HK-2 (cell line): ENCODE measurements at regions not wholly inside any gene's neighbourhood (a gene's known extent, or its start where the extent isn't known, plus 50 kb on each side); places are given as distances from the start of the nearest gene placed in this dataset.

Experiments used
- DNase-seq: peaks from one replicate; pipeline ENCODE4 v3.0.0-alpha.2; 2018; ENCODE audit not compliant: unreplicated experiment

DNA sequence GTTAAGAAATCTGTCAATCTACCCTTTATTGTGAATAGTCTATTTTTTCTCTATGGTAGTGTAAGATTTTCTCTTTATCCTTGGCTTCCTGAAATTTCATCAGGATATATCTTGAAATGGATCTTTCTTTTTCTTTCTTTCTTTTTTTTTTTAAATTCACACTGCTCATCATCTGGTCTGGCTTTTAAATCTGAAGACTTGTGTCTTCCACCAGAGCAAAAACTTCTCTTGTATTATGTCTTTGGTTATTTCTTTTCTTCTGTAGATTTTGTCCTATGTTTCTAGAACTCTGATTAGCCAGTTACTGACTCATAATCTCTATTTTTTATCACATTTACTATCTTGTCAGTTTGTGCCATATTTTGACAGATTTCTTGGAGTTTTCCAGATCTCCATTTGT lies 133.8 kb upstream of the LMO4 start:
- DNase-seq = no peak

DNA sequence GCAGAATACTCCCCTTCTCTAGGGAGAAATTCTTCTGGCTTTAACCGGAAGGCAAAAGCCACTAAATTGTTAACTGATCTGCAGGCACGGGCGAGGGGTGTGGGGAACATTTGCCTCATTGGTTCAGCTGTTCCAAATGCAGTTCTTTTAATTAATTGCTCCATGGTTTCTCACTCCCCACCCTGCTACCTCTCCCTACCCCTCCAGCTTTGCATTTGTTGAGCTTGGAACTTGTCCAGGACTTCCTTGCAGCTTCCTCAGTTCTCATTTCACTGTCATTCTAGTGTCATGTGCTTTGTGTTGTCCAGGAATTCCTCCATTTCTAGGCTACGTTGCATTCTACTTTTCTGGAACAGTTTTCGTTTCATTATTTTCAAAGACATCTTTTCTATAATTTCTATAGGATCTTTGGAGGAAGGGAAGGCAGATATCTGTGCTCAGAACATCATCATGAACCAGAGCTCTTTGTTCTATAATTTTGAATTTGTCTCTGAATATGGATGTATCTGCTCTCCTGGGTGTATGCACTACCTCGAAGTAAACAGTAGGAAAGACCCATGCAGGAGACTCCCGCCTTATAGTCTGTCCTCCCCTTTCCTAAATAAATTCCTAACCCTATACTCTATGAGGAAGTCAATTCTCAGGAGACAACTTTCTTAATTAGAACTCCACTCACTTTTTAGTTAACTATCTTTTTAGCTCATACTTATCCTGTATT lies 132.4 kb upstream of the LMO4 start:
- no peak for DNase-seq

- no peak for DNase-seq
Observed at GRCh38 chr1:87197156-87197555, 131.5 kb upstream of the LMO4 start.

GRCh38 chr1:87197641-87198040 lies 131.0 kb upstream of the LMO4 start:
- no peak for DNase-seq

DNA sequence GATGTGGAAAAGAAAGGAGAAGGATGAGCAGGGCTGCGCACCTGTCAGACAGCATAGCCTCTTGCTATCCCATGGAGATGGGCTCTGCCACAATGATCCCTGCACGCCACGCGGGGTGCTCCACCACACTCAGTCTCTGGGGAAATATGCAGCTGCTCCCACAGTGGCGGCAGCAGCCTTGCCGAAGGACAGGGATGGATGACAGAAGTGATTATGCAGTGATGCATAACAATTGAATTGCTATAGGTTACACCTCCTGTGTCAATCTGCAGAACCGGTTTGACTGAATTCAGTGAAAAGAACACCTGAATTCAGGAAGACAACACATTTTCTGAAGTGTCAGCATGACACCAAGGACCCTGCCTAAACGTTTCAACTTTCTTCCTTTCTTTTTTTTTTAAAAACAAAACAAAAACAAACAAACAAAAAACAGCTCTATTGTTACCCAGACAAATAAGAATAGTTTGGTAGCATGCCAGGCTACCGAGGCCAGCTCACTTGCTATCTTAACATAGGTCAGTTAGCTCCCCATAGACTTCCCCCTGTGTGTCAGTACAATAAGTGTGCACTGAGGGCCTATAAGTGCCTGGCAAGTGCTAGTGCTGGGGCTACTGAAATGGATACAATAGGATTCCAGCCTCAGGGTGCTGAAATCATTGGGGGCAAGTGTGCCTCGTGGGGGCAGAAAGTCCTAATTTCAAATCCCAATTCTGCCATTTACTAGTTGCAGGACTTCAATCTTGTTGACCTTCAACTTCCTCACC lies 127.6 kb upstream of the LMO4 start:
- DNase-seq = no peak

- DNase-seq = no peak
Observed at GRCh38 chr1:87201768-87202167, 126.9 kb upstream of the LMO4 start.

- no peak for DNase-seq
Observed at GRCh38 chr1:87202451-87202850, 126.2 kb upstream of the LMO4 start.

DNA sequence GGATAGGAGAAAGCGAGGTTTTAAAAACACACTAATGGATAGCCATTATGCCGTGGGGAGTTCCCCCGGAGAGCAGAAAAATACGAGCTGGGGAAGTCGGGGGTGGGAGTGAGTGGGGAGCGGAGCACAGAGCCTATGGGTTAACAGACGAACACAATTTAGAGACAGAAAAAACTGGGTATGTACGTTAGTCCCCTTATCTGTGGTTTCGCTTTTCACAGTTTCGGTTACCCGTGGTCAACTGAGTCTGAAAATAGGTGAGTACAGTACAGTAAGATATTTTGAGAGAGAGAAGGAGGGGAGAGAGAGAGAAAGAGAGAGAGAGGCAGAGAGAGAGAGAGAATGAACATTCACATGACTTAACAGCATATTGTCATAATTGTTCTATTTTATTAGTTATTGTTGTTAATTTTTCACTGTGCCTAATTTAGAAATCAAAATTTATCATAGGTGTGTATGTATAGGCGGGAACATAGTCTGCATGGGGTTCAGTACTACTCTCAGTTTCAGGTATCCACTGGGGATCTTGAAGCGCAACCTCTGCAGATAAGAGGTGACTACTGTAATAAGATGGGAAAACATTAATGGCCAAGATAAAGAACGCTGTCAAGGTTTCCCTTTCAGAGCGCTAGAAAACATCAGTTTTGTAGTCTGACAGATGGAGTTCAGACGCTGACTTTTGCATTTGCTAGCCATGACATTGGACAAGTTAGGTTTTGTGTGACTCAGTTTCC lies 125.6 kb upstream of the LMO4 start:
- no peak for DNase-seq

- no peak for DNase-seq
Observed at GRCh38 chr1:87203904-87204303, 124.8 kb upstream of the LMO4 start.

DNA sequence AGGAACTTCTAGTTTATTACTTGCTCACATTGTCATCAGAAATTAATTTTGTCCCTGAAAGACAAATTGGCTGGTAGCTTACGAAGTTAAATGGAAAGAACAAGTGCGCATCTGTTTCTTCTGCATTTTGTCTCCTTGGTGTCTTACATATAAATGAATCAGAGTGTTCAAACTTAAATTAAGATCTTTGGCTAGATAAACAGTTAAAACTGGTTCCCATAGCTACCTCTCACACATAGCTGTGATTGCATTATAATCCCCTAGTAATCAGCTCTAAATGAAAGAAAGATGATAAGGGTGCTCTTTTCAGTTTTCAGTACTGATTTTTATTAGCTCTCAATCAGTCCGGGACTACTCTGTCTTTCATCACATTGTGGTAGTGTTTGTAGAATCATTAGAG lies 124.2 kb upstream of the LMO4 start:
- no peak for DNase-seq

- no peak for DNase-seq
Observed at GRCh38 chr1:87204921-87205320, 123.8 kb upstream of the LMO4 start.

DNA sequence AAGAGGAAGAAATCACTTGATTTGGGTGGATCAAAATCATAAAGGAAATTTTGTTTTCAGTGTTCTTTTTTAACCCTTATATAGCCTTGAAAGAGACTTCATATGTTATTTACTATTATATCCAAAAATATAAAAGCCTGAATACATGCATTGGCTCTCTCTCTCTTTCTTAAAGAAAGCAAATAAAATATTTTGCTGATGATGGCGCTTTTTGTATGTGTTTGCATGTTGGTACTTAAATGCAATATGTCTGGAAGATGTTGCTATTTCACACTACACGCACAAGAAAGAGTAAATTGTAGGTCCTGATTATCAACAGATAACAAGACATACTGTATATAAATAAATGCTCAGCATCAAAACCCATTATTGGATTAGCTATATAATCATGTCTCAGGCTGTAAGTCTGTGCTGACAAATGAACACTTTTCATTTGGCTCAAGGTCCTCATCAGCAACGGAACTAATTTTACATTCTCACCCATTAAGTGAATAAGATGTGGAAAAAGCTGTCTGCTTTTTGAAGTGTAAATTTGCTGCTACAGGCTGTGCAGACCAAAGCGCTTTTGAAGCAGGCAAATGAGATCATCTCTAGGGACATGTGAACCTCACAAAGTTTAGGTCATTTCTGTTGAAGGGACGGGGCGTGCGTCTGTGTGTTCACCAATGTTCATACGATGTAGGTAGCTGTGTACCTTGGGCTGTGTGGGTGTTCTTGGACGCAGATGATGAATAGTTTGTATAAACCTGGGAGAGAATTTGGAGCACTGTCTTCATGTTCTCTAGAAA lies 122.4 kb upstream of the LMO4 start:
- no peak for DNase-seq

DNA sequence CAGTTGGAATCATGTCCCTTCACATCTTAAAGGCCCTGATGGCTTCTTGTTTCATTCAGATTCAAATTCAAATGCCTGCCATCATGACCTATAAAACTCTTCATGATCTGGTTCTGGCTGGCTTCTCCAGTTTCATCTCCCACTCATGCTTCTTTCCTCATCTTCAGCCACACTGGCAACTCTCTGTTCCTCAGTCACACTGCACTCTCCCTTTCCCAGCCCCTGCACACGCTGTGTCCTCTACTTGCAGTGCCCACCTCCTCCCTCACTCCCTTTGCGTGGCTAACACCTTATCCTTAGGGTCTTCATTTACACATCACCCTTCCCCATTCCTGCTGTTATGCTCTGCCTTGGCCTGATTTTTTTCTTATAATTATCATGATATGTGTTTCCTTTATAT lies 120.6 kb upstream of the LMO4 start:
- DNase-seq = no peak

DNA sequence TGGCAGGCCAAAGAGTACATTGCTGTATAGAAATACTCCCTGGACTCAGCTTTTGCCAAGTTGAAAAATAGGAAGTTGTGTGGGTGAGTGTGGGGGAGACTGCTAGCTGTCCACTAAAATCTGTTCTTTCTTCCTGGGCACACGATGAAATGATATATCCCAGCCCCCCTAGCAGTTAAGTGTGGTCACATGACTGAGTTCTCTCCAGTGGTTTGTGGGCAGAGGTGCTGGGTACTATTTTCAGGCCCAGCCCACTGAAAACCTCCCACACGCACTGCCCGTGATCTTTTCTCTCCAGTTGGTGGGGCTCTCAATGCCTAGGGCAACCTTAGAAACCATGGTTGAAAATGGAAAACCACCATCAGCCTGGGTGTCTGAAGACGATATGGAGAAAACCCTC lies 119.7 kb upstream of the LMO4 start:
- no peak for DNase-seq

DNA sequence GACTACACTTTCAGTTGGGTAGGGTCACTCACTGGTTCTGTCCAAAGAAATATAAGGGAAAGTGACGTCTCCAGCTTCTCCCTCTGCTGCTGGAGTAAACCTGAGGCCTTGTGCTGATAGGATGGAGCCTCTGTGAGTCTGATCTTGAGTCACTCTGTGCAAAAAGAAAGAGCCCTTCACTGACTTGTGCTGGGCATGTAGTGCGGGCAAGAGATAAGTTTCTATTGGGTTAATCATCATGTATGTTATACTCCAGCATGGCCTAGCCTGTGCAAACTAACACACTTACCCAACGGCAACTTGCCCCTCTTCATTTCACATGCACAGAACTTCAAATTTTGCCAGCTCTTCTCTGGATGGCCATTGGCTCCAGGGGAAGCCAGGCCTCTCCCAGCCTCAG lies 118.5 kb upstream of the LMO4 start:
- DNase-seq = no peak

GRCh38 chr1:87212431-87213134 lies 116.1 kb upstream of the LMO4 start:
- no peak for DNase-seq

GRCh38 chr1:87213135-87213515 lies 115.6 kb upstream of the LMO4 start:
- DNase-seq = no peak

DNA sequence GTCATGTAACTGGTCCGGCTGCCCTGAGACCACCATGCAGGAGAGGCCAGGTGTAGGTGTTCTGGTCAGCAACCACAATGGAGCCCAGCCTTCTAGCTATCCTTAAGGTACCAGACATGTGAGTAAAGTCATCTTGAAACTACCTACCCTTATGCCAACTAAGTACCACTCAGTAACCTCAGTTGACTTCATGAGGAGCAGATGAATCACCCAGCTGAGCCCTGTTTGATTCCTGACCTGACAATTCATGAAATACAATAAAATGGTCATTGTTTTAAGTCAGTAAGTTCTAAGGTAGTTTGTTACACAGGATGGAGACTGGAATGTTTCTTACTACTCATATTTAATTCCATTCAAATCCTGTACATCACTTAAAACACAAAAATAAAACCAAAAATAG lies 113.1 kb upstream of the LMO4 start:
- no peak for DNase-seq

DNA sequence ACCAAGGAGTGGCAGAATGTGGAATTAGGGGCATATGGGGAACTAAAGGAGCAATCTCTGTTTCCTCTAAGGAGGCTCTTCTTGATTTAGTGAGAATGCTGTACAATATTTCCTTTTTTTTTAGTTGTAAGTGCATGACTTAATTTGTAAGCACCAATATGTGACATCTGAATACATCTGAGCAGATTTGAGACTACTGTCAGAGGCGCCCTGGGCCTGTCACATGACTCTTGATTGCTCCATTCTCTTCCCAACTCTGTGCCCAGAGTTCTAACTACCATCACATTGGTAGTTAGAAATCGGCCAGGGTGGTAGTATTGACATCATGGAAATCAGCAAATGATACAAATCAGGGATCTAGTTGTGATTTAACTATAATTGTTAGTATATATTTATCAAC lies 110.1 kb upstream of the LMO4 start:
- no peak for DNase-seq

GRCh38 chr1:87219141-87219540 lies 109.5 kb upstream of the LMO4 start:
- DNase-seq = no peak

DNA sequence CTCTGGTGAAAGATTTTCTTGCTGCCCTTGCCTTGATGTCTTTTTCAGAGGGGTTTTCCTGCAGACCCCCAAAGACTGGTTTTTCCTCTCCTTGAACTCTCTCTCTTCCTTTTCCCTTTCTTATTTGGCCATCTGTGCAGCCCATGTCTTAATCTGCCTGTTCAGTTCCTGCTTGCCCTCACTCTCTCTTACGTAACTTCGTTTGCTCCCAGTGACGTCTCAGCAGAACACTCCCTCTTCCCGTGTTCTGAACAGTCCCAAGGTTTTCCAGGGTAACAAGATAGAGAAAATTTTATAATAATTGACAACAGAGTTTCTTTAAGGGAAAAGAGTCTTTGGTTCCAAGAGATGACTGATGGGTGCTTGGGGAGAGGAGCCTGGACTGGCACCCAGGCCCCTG lies 109.1 kb upstream of the LMO4 start:
- DNase-seq = no peak

- no peak for DNase-seq
Observed at GRCh38 chr1:87220993-87221392, 107.7 kb upstream of the LMO4 start.
